NCI-H2081 treated with DMSO at 0.1 percent for 48 hours (cell line): ENCODE measurements at regions not wholly inside any gene's neighbourhood (a gene's known extent, or its start where the extent isn't known, plus 50 kb on each side); places are given as distances from the start of the nearest gene placed in this dataset.

ENCODE experiments used
- DNase-seq: peaks from one replicate; lab custom pipeline; 2025; lab: John Stamatoyannopoulos, UW

DNA sequence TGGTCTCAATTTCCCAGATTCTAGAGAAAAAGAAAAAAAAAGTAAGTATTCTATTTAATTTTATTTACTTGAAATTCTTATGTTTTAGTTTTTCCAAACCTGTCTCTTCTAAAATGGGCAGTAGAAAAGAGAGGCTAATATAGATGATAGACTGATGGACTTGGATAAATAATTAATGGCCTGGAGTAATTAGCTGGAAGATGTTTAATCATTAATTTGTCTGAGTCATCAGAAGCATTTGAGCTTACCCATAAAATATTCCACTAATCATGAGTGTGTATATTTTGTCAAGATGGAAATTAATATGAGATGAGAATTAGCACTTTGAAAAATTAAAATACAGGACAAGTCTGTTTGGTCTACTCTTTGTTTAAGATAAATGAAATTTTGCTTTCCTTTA, 212.1 kb upstream of the MIR17HG start:
- DNase-seq = no peak

DNA sequence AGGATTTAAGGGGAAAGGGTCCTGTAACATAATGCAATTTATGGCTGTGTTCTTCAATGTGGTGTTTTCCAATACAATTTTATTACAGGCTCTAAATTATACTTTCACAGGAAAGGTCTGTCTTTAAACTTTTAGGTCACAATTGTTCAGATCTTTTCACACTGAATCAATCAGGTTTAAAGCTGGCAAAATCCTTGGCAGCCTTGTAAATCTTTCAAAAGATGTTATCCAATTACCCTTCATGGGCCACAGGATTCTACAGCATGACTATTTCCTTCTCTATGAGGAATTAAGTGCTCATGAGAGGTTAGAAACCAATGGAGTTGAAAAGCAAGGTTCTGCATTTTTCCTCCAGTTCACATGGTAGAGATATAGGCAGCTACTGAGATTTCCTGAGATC, 211.5 kb upstream of the MIR17HG start:
- DNase-seq = no peak

DNA sequence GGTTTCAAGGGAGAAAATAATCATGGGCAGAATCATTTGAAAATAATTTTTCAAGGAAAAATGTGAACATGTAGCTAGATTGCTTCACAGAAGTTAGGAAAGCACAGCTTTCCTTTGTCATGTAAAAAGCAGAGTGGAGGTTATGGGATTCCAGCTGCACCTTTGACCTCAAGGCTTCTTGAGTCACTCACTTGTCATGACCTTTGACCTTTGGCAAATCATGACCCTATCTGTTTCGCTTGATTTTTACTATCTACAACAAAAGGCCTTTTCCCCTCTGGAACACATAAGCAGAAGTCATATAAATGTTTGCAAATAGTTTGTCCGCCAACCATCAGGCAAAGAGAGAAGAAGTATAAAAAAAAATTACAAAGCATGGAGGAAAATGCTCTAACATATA, 210.7 kb upstream of the MIR17HG start:
- DNase-seq = no peak

DNA sequence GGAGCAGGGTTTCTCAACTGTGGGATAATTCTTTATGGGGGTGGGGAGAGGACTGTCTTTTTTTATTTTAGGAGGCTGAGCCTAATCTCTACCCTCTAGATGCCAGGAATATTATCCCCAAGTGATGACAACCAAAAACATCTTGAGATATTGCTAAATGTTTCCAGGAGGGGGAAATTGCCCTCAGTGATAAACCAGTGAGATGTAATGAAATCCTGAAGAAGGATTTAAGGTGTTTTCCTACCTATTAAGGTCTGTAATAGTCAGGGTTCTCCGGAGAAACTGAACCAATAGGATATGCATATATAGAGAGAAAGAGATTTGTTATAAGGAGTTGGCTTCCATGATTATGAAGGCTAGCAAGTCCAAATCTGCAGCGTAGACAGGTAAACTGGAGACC, 208.3 kb upstream of the MIR17HG start:
- DNase-seq = no peak

DNA sequence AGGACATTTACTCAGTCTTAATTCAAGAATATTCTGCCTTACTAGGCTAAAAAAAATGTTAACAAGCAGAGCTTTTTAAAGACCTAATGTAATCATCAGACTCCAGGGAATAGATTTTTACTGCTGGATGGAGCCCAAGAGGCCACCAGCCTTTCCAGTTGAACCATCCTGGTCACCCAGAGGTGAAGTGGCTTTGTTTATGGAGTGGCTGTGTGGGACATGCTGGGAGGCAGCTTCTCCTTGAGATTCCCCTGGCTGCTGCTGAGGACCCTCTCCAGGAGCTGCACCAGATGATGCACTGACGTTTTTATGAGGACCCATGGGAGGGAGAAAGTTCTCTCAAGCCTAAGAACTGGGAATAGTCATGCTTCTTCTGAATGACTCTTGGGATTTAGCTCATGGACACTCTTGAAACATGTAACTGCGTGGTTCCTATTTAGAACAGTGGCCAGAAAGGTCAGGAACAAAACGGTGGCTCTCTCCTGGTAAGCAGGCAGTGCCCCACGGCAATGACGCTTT, 205.9 kb upstream of the MIR17HG start:
- DNase-seq = no peak

DNA sequence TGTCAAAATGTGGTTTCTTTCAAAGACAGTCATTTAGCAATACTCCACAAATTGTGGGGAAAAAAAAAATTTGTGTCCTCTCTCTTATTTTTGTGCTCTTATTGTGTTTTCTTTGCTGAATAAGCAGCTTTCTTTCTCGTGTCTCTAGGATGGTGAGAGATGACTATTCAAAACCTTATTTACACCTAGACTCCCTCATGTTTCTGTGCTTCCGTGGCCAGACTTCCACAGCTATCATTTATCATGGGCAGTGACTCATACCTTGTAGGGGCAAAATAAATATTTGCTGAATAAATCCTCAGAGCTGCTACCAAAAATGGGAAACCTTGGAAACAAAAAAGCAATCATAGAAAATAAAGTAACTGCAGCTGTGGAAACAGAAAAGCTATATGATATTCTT, 204.9 kb upstream of the MIR17HG start:
- DNase-seq = peak; percentile 89

DNA sequence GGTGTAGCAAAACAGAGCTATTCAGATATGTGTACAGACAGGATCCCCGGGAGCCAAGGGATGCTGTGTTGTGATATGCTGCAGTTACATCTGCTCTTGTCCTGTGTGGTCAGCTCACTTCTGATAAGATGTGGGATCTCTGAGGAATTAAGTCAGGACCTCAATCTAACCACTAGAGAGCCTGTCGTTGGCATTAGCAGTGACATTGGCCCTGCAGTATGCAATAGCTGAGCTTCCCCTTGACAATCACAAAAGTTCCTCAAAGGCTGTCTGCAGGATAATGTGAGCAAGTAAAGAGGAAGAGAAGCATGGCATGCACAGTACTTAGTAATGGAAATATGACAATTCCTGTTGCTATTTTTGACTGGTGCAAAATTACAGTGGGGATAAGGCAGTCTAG, 203.4 kb upstream of the MIR17HG start:
- DNase-seq = no peak

DNA sequence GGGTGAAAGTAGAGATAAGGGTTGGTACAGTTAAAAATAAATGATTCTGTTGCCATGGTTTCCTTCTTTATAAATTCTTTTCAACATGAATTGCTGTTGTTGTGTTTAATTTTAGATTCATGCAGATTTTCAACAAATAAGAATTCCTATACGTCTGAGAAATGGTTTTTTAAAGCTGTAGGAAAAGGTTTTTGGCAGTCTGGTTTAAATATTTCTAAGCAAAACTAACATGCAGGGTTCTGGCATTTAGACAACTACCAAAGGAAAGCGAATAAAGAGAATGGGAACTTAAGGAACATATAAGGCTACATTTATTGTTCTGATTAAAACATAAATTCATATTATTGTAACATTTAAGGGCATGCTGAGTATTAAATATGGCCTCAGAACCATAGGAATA, 203.0 kb upstream of the MIR17HG start:
- DNase-seq = no peak

DNA sequence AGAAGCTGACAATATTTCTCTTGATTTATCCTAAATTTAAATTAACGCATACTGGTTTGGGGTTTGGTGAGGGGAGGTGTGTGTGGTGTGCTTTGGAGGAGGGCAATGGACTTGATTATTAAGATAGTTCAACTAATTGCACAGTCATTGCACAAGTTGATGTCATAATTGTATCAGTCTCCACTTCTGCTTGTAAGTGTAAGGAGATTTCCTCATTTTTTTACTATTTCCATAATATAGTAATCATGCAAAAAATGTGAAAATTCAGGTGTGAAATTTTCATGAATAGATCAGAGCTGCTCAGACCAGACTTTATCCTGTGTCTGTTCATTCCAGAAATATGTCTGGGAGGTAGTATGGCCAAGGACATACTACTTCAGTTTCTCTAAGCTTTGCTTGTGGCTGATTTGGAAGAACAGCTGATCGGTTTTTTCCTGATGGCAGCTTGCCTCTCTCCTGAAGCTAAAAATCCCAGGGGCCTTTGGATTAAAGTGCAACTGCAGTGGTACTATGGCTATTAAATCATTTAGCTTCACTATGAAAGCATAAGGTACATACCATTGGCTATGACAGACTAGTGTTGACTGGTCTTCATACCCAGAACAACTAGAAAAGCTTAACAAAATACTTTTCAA, 201.8 kb upstream of the MIR17HG start:
- DNase-seq = no peak

DNA sequence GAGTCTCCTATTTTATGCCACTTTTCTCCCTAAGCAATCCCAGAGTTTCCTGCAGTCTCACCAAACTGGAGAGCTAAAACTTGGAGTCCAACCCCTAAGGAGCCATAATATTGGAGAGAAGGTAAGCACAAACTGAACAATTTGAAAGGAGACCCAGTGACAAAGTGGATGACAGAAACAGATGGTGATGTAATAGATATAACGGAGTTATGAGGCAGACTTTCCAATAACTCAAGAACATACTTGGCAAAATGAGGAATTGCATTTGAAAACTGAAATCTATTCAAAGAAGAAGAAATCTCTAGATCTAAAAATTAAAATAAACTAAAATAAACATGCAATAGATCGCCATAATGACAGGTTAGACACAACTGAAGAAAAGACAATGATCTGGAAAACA, 200.9 kb upstream of the MIR17HG start:
- DNase-seq = no peak

DNA sequence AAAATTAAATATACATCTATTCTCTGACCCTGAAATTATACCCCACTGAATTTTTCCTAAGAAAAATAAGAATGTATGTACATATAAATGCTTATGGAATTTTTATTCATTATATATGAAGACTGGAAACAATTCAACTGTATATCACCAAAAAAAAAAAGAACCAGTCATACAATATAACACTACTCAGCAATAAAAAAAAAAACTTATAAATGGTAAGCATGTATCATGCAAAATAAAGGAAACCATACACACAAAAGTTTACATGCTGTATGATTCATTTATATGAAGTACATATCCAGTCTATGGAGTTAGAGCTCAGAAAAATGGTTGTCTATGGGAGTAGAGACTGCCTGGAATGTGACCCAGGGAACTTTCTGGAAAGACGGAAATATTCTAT, 199.4 kb upstream of the MIR17HG start:
- no peak for DNase-seq

DNA sequence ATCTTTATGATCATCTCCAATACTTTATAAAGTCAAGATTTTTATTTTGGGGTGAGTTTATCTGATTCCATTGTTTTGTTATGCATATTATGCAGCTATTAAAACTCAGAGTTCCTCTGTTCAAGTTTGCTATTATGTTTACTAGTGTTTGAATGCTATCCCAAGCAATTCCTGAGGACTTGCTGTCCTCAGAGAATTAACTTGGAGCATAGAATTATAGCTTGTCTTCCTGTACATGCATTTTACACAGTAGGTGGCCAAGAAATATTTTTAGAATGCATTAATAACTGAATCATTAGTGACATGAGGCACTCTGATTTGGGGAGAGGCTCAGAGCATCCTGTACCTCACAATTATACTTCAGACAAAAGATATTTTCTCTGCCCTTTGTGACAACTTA, 195.6 kb upstream of the MIR17HG start:
- DNase-seq = no peak

DNA sequence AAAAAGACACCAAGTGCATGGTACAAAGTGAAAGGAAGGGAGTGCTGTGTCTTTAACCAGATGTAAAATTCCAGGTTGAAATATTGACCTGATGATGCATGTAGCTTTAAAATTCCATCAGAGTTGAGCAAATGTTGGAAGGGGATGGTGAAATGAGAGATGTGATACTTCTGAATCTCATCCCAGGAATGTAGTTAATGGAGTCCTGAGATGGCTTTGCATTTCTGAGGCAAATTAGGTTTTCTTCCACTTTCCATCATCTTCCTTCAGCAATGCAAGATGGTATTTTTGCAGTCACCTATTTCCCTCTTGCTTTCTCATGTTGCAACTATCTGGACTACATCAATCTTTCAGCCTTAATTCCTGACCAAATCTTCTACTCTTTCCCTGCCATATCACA, 194.1 kb upstream of the MIR17HG start:
- no peak for DNase-seq

DNA sequence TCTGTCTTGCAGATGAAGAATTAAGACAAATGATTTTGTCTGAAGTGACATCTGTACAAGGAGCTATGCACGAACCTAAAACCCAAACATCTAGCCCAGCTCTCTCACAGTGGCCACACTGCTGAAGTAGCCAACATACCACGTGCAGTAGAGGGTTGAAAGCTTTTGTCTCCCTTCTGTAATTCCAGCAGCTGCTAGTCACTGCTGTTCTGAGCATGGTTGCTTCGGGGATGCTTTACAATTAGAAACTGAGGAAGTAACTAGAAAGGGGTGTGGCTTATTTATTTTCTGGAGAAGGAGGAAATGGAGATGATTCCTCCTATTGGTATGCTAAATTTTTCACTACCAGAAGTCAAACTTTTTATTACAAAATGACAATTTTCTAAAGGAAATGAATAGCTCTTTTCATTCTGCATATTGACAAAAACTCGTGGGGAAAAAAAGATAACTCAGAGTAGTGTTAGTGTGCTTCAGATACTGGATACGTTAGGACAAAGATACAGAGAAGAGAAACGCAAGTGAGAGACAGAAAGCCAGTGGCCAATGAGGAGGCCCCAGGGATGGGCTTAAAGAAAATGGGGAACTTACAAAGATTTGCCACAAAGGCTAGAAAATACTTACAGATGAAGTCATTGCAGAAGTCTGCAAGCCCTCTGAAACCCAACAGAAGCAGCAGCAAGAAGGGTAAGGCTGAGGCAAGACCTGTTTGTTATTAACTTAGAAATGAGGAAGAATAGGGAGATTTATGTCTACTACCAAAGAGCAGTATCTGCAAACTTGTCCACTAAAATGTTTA, 192.7 kb upstream of the MIR17HG start:
- DNase-seq = no peak

DNA sequence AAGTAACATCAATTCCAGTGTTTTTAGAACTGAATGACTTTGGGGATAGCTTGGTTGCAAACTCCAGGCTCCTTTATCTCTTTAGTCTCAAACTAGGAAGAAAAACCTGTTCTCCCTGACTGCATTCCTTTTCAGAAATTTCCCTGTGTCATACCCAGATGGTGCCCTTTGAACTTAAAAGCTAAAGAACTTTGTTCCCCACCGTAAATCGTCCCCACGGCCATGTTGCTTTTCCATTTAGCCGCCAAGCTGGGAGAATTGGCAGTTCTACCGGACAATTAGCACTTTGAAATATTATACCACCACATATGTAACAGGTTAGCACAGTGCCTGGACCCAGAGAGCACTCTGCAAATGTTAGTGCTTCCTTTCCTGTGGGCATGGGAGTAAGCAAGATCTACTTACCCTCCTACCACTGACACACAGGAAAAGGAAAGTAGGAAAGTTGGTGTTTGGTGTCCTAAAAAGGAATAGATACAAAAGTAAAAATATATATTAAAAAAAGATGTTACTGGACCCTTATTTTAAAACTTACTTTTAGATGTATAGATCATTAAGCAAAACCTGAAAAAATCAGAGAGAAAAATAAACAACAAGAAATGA, 191.9 kb upstream of the MIR17HG start:
- DNase-seq = no peak

DNA sequence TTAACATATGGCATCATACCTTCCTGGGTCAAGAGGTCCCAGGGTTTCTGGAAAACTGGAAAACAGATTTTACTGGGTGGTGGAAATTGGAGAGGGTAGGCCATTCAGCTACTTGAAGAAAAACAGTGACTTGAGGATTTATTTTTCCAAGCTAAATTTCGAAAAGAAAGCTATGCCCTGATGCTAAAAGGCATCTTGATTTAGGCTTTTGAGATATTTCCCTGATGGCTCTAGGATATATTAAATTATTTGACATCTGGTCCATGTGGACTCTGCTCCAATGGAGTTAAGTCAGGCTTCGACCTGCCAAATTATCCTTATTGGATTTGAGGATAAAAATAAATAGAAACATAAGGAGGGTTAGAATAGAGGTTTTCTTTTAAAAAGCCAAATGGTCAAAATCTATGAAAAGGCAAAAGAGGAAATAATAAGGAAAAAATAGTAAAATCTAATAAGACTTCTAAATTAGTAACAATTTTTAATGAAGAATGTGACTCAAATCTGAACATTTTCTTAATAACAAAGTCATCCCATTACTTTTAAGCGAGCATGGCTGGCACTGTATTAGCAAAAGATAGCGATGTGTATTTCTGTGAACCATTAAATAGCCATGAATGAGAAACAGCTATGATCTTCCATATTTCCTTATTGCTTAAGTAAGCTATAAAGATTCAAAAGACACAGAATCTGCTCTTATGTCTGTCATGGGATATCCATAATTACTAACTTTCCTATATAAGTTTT, 190.0 kb upstream of the MIR17HG start:
- DNase-seq = no peak

DNA sequence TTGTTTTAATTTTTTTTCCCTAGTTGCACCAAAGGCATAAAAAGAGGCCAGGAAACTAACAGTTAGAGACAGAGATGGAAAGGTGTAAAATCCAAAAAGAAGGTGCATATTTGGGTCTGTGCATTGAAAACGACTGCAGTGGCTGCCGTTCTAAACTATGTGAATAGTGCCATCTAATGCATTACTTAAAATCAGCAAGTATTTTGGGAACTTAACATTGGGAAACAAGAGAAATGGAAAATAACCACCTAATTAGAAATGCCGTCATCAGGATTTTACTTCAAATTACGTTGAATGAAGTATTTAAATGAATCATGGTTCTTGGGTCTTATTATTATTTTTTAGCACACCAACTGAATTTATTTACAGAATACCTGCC, 189.5 kb upstream of the MIR17HG start:
- DNase-seq = no peak

DNA sequence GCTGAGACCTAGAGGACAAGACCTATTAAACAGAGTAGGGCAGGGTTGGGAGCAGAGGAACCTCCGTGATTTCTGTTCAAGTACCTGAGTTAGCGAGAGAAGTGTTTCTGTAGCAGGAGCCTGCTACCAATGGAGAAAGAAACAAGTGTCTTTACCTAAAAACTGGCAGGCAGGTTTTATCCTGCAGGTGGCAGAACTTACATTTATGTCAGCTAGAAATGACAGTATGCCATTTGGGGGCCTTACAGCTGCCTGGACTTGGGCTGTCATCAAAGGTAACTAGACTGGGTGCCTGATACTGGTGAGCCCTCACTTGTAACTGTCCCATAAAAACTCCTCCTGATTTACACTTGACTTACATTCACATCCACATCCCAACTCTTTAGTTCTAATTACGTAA, 185.3 kb upstream of the MIR17HG start:
- DNase-seq = no peak

DNA sequence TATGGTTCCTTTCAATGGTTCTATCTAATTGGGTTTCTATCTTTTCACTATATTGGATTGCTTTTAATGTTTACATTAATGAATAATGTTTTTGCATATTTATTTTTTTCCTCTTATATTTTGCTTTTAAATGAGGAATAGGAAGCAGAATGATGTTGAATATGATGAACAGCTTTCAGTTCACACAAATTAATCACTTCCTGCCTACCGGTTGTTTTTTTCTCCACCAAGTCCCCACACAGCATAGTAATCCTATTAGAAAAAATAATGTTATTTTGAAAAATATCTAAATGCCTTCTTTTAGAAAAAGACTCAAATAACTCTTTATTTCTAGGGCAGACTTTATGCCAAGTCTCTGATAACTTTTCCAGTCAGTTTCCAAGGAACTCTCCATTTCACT, 184.9 kb upstream of the MIR17HG start:
- no peak for DNase-seq

DNA sequence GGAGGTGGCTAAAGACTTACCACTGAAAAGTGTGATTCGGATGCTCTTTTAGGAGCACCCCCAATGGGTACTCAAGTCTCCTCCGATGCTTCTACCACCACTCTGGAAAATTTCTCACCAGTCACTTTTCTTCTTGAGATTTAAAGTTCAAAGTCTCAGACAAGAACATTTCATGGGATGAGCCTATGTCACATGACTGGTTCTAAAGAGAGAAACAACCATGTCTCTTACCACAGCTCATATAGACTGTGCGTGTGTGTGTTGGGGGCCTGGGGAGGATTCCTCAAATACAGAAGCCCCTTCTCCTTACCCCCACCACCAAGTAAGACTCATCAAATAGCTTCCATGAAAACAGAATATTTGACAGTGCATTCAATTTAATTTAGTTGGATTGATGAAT, 181.7 kb upstream of the MIR17HG start:
- no peak for DNase-seq

DNA sequence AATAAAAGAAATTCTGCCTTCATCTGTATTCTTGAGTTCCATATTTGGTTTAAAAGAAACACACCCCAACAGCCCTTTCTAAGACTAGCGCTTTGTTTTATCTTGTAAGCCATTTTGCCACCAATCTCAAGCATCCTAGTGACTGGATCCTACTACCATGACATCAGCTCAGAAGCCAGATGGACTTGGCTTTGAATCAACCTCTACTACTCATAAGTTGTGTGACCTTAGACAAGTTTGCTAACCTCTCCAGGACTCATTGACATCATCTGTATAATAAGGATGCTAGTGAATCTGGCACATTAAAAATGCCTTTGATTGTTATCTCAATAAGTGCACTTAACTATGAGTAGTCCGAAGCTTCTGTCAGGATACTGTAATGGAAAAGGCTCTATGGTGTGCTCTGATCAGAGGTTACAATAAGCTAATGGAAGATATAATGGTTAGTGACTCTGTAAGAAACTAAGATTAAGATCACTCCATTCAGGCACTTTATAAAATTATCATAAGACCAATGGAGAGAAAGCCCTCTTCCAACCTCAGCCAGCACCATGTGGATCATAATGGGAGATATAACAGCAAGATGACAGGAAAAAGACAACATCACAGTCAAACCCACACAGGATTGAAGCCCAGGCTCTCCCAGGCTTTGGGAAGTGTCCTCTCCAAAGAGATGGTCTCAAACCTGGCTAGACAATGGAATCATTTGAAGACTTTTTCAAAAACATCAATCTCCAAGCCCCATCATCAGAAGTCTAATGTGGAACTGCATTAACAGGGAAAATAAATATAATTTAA, 180.6 kb upstream of the MIR17HG start:
- DNase-seq = no peak
